GM18517 (cell line): ENCODE measurements at regions not wholly inside any gene's neighbourhood (a gene's known extent, or its start where the extent isn't known, plus 50 kb on each side); places are given as distances from the start of the nearest gene placed in this dataset.

Experiments used
- ATAC-seq: cut with Tn5 transposase; IDR thresholded peaks from one replicate; pipeline ENCODE4 v1.9.1; 2021; ENCODE audit warnings: mild to moderate bottlenecking, moderate library complexity; ENCODE audit not compliant: unreplicated experiment

- no peak for ATAC-seq
Measured at GRCh38 chr15:85941186-85941855, 138.3 kb upstream of the AGBL1 start.

GRCh38 chr15:85942632-85943031 lies 137.0 kb upstream of the AGBL1 start:
- ATAC-seq, result no peak

DNA sequence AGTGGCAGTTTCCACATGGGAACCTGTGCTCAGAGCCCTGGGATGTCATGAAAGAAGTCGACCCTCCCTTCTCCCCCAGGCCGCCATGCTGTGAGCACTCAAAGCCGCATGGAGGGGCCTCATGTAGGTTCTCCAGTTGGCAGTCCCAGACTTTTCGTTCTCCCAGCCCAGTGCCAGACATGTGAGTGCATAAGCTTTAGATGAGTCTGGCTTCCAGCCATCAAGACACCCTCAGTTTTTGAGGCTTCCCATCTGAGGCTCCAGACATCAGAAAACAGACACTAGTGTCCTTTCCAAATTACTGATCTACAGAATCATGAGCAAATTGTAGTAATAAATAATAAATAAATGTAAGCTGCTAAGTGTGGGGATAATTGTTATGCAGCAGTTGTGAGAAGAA lies 136.5 kb upstream of the AGBL1 start:
- no peak for ATAC-seq

- no peak for ATAC-seq
Measured at GRCh38 chr15:85943791-85944190, 135.9 kb upstream of the AGBL1 start.

DNA sequence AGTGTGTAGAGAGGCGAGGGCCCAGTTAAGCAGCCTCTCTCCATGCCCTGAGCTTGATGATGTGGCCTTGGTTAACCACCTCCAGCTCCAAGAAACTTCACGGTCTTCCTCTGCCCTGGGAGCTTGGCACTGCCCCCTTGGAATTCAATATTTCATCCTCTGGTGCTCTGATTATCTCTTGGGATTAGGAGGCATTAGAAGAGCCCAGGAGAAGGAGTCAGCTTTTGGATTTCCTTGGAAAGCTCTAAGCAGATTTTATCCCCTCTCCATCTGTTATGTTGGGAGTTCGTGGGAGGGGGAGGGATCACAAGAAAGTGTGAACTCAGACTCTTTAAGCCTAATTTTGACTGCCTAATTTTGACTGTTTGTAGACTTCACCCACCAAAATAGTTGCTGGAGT lies 132.7 kb upstream of the AGBL1 start:
- no peak for ATAC-seq

- ATAC-seq, result no peak
Measured at GRCh38 chr15:85947936-85948335, 131.7 kb upstream of the AGBL1 start.

- ATAC-seq, result peak; percentile 95
Measured at GRCh38 chr15:85950101-85950500, 129.6 kb upstream of the AGBL1 start.

GRCh38 chr15:85954586-85954985 lies 125.1 kb upstream of the AGBL1 start:
- ATAC-seq, result no peak

DNA sequence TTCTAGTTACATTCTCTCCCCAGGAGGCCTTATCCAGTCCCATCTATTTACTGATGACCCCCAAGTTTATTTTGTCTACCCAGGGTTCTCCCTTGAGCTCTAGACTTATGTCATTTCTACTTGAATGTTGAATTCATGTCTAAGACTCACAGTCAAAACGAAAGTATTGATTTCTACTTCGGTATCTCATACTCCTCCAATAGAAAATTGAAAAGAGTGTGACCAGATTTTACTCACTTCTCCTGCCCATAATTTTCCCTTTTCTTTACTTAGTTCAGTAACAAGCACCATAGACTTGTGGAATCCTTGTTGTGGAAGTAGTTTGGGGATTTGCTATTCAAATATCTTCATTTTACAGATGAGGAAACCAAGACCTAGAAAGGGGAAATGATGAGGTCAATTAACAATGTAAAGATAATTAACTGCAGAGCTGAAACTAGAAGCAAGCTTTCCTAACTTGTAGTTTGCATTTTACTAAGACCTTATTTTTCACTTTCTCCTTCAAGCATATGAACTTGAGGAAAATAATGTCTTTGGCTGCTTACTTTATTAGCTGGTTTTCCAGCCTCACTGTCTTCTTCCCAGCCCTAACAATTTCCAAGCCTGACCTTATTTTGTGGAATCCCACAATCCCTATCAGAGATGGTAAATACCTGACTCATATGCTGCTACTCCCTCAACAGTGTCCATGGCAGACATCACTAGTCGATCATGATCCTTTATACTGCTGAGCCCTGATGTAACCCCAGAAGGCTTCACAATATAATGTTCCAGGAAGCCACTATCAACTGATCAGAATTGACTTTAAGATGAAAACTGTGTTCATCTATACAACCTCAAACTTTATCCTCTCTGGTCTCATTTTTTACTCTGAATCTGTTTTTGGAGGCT lies 123.9 kb upstream of the AGBL1 start:
- peak; percentile 89 for ATAC-seq

DNA sequence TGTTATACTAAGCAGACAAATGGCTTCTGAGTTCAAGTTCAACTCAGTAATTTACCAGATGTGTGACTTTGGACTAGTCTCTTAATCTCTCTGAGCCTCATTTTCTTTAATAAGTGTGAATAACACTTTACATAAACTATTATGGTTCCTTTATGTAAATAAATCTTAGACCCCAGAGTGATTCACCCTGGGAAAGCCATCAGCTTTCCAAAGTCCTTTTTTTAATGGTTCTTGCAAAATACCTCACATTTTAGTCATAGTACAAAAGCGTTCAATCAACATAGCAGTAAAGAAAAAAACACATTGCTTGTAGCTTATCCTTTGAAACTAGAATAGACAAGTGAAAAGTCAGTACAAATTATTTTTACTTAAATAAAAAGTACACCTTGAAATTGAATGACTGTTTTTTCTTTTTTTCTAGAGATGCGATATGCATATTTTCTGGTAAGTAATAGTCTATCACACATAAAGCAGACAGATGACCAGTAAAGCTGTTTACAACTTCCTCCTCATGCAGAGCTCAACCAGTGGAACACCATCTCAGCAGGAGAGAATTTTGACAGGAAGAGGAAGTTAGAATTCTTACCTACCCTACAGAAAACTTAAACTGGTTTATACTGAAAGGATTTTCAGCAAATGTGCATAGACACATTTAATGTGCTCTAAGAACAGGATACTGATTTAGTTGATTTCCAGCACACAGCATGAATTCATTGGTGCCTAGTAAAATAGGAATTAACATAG lies 123.0 kb upstream of the AGBL1 start:
- no peak for ATAC-seq

DNA sequence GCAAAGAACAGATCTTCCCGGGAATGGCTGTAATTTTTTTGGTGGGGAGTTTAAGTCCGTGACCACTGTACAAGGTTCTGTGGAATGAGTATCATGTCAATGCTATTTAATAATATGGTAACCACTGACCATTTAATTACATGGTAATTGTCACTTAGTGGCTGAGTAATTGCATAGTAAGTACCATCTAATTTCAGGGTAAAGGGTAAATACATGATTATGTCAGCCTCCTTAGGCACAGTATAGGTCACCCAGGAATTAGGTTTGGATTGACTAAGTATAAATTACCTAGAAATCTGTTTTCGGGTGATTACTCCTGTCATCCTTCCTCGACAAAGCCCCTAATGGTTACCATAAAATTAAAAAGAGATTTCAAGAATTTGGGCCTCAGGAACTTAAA lies 120.1 kb upstream of the AGBL1 start:
- no peak for ATAC-seq

- no peak for ATAC-seq
Measured at GRCh38 chr15:85960381-85960780, 119.3 kb upstream of the AGBL1 start.

DNA sequence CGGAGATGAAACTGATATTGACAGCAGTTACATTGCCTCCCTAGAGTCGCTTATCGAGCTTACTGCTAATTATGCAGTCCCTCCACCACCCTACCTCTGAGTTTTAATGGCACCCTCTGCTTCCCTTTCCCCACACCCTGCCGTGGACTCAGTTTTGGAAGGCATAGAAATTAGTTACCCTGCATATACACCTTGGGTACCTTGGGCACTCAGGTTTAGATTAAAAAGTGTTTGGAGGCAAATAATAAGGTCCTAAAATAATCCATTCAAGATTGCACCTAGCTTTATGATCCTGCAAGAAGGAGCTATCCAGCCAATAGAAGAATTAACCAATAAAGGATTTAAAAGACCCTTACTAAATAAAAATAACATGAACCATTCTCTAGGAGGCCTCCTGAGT lies 117.8 kb upstream of the AGBL1 start:
- ATAC-seq, result no peak

GRCh38 chr15:85963262-85963760 lies 116.4 kb upstream of the AGBL1 start:
- ATAC-seq, result no peak

GRCh38 chr15:85964471-85964870 lies 115.2 kb upstream of the AGBL1 start:
- no peak for ATAC-seq

DNA sequence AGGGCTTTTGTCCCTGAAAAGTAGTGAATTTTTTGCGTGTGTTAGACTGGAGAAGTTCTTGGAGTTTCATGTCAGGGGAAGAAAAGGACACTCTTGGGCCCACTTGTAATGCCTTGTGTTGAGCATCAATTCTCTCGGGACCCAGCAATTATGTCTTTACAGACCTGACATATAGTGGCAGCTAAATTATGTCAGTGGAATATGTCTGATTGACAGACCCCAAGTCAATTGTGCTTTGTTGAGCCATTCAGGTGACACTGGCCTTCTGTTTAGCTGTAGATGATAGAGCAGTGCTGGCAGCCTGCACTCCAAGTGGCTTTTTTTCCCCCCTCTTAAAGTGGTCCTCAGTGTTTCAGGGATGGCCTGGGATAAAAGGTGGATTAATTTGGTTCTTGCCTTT lies 112.1 kb upstream of the AGBL1 start:
- ATAC-seq, result no peak

DNA sequence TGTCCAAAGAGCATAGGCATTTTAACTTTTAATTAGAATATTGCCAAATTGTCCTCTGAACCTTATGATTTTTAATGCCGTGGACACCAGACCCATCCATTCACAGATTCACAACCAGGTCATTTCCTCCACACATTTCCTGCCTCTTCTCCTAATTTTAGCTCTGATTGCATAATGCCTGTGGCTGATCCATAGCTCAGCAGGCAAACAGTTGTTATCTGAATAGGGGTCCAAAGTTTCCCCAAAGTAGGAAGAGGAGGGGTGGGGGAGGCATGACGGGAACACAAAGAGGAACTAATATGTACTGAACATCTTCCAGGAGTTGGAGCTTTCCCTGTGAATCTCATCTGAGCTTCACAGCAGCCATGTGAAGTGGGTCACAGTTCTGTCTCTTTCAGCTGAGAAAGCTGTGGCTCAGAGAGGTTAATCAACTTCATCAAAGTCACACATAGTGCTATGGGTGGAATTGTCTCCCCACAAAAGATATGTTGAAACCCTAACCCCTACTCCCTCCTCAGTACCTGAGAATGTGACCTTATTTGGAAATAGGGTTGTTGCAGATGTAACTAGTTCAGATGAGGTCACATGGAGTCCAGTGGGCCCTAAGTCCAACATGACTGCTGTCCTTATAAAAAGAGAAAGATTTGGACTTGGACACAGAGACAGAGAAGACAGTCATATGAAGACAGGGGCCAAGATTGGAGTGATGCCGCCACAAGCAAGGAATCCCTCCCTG lies 106.7 kb upstream of the AGBL1 start:
- no peak for ATAC-seq

GRCh38 chr15:85973584-85974347 lies 105.9 kb upstream of the AGBL1 start:
- no peak for ATAC-seq

DNA sequence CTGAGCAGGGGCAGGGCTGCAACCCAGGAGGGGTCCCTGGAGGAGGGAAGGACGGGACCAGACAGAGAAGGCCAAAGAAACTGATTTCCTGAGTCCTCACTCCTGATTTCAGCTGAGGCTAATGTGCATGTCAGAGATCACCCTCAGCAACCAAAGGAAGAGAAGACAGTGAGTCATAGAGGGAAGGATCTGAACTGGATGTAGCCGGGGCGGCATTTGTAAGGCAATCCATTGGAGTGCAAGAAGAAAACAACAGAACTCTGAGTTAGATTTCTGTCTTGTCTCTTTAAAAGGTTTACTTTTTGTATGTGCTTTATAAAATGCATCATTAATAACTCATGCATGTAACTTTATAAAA lies 105.3 kb upstream of the AGBL1 start:
- ATAC-seq, result no peak

- no peak for ATAC-seq
Measured at GRCh38 chr15:85974742-85975141, 104.9 kb upstream of the AGBL1 start.
